ENCODE measurements at regions not wholly inside any gene's neighbourhood (a gene's known extent, or its start where the extent isn't known, plus 50 kb on each side); places are given as distances from the start of the nearest gene placed in this dataset.

DNA sequence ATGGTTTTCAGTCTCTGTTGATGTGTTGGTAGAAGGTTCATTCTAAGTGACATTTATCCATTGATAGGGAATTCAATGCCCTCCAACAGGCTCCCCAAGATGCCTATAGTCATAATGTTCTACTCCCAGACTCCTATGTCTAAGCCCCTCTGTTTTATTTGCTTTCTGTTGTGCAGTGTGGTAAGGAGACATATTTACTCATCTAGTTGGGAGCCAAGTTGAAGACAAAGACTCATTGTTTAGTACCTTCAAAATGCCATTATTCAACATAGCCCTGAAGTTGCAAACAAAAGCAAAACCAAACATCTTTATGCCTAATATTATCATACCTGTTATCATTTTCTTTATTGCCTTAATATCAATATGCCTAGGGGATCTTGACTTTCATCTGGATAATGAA, 302.1 kb downstream of the RMST start:
- no peaks in the 10 kb centered on the region for H3K36me3 ChIP-seq (ENCODE audit: control insufficient read depth, low read length)
- TF ChIP-seq, protein P1, sequence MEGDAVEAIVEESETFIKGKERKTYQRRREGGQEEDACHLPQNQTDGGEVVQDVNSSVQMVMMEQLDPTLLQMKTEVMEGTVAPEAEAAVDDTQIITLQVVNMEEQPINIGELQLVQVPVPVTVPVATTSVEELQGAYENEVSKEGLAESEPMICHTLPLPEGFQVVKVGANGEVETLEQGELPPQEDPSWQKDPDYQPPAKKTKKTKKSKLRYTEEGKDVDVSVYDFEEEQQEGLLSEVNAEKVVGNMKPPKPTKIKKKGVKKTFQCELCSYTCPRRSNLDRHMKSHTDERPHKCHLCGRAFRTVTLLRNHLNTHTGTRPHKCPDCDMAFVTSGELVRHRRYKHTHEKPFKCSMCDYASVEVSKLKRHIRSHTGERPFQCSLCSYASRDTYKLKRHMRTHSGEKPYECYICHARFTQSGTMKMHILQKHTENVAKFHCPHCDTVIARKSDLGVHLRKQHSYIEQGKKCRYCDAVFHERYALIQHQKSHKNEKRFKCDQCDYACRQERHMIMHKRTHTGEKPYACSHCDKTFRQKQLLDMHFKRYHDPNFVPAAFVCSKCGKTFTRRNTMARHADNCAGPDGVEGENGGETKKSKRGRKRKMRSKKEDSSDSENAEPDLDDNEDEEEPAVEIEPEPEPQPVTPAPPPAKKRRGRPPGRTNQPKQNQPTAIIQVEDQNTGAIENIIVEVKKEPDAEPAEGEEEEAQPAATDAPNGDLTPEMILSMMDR (IDR thresholded peaks at IDR 0.05; ENCODE audit: low read depth, low read length, poor library complexity, severe bottlenecking), result no peak
- TF ChIP-seq EZH2phosphoT487 (IDR thresholded peaks at IDR 0.05; ENCODE audit: borderline replicate concordance, low read length), result no peak
- no peaks in the 10 kb centered on the region for H3F3A ChIP-seq (ENCODE audit: control insufficient read depth, insufficient read depth)
- H3K9me3 ChIP-seq (ENCODE audit: control insufficient read depth, insufficient read depth, low read length), result no peaks in the 10 kb centered on the region
- H3K79me2 ChIP-seq (ENCODE audit: control insufficient read depth, low read length), result no peaks in the 10 kb centered on the region
- no peak overlapping the region for H3K27ac ChIP-seq (ENCODE audit: low read depth, low read length)
- H3K4me2 ChIP-seq (ENCODE audit: low read length), result no peak overlapping the region
- no peaks in the 10 kb centered on the region for H4K20me1 ChIP-seq (ENCODE audit: control insufficient read depth, insufficient read depth, low read depth, low read length)
- no peak overlapping the region for H3K4me3 ChIP-seq (ENCODE audit: low read length)
- H3K4me1 ChIP-seq (ENCODE audit: control insufficient read depth, low read length), result no peaks in the 10 kb centered on the region
- no peaks in the 10 kb centered on the region for H3K27me3 ChIP-seq (ENCODE audit: control insufficient read depth, low read length)
- H3K9me2 ChIP-seq (replicated peaks; ENCODE audit: control insufficient read depth, low read length), result no peaks in the 10 kb centered on the region

DNA sequence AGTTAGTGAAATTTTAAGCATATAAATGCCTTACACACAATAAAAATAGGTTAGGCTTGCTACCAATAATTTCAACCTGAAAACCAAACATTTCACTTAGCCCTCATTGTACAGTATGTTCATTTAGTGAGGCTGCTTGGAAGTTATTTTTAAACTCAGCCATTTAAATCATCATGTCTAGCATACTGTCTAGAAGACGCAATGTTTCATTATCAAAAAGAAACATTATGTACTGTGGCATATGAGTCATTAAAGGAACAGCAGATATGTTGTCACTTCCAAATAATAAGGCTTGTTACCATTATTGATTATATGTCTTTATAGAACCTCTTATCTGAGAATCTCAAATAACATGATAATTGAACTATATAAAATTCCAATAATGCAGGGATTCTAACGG, 304.7 kb downstream of the RMST start:
- Histone ChIP-seq H4K20me1 (ENCODE audit: control insufficient read depth, insufficient read depth, low read depth, low read length) (no peaks in the 10 kb centered on the region), H3K4me3 (ENCODE audit: low read length) (no peak overlapping the region), H3K36me3 (ENCODE audit: control insufficient read depth, low read length) (no peaks in the 10 kb centered on the region), H3K9me3 (ENCODE audit: control insufficient read depth, insufficient read depth, low read length) (no peaks in the 10 kb centered on the region), H3K79me2 (ENCODE audit: control insufficient read depth, low read length) (no peaks in the 10 kb centered on the region), H3K4me2 (ENCODE audit: low read length) (no peak overlapping the region), H3F3A (ENCODE audit: control insufficient read depth, insufficient read depth) (no peaks in the 10 kb centered on the region), H3K27ac (ENCODE audit: low read depth, low read length) (no peak overlapping the region), H3K27me3 (ENCODE audit: control insufficient read depth, low read length) (no peaks in the 10 kb centered on the region), H3K9me2 (replicated peaks; ENCODE audit: control insufficient read depth, low read length) (no peaks in the 10 kb centered on the region), H3K4me1 (ENCODE audit: control insufficient read depth, low read length) (no peaks in the 10 kb centered on the region)
- no peak for TF ChIP-seq EZH2phosphoT487 (IDR thresholded peaks at IDR 0.05; ENCODE audit: borderline replicate concordance, low read length)
- TF ChIP-seq, protein P1 (IDR thresholded peaks at IDR 0.05; ENCODE audit: low read depth, low read length, poor library complexity, severe bottlenecking), result no peak

DNA sequence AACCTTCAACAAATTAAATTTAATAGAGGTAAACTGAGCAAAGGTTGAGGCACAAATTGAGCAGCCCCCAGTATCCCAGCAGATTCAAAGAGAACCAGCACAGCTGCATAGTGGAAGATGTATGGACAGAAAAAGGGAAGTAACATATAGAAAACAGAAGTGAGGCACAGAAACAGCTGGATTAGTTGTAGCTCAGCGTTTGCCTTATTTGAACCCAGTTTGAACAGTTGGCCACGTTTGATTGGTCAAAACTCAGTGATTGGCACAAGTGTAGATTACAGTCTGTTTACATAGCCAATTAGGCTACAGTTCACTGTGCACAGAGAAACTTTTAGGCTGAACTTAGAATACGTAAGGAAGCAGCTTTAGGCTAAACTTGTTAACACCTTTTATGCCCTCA, 315.5 kb downstream of the RMST start:
- H3F3A ChIP-seq (ENCODE audit: control insufficient read depth, insufficient read depth), result no peaks in the 10 kb centered on the region
- H3K36me3 ChIP-seq (ENCODE audit: control insufficient read depth, low read length), result no peaks in the 10 kb centered on the region
- H4K20me1 ChIP-seq (ENCODE audit: control insufficient read depth, insufficient read depth, low read depth, low read length), result no peaks in the 10 kb centered on the region
- no peak overlapping the region for H3K27ac ChIP-seq (ENCODE audit: low read depth, low read length)
- H3K9me3 ChIP-seq (ENCODE audit: control insufficient read depth, insufficient read depth, low read length), result no peaks in the 10 kb centered on the region
- H3K9me2 ChIP-seq (replicated peaks; ENCODE audit: control insufficient read depth, low read length), result no peaks in the 10 kb centered on the region
- no peaks in the 10 kb centered on the region for H3K27me3 ChIP-seq (ENCODE audit: control insufficient read depth, low read length)
- no peak overlapping the region for H3K4me2 ChIP-seq (ENCODE audit: low read length)
- H3K4me1 ChIP-seq (ENCODE audit: control insufficient read depth, low read length), result no peaks in the 10 kb centered on the region
- H3K79me2 ChIP-seq (ENCODE audit: control insufficient read depth, low read length), result no peaks in the 10 kb centered on the region
- H3K4me3 ChIP-seq (ENCODE audit: low read length), result no peak overlapping the region
- no peak for TF ChIP-seq EZH2phosphoT487 (IDR thresholded peaks at IDR 0.05; ENCODE audit: borderline replicate concordance, low read length)
- TF ChIP-seq, protein P1 (IDR thresholded peaks at IDR 0.05; ENCODE audit: low read depth, low read length, poor library complexity, severe bottlenecking), result no peak

DNA sequence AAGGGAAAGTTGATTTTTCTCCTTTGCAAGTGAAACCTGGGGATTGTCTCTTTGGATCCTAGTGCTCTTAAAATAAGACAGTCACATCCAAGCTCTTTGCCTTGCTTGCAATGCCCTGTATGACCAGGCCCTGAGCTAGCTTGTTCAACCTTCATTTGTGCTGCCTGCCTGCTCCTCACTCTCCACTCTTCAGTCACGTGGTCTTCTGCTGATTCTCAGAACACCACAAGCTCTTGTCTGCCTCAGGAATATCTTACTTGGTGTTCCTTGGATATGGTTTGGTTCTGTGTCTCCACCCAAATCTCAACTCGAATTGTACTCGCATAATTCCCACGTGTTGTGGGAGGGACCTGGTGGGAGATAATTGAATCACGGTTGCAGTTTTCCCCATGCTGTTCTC, 318.7 kb downstream of the RMST start:
- no peak for TF ChIP-seq EZH2phosphoT487 (IDR thresholded peaks at IDR 0.05; ENCODE audit: borderline replicate concordance, low read length)
- TF ChIP-seq, protein P1 (IDR thresholded peaks at IDR 0.05; ENCODE audit: low read depth, low read length, poor library complexity, severe bottlenecking), result no peak
- Histone ChIP-seq H3K9me2 (replicated peaks; ENCODE audit: control insufficient read depth, low read length) (no peaks in the 10 kb centered on the region), H3K4me2 (ENCODE audit: low read length) (no peak overlapping the region)

More for the DNA sequence above, 318.7 kb downstream of the RMST start:
- H3K27ac ChIP-seq (ENCODE audit: low read depth, low read length), result no peak overlapping the region
- no peaks in the 10 kb centered on the region for H3K36me3 ChIP-seq (ENCODE audit: control insufficient read depth, low read length)
- no peaks in the 10 kb centered on the region for H3F3A ChIP-seq (ENCODE audit: control insufficient read depth, insufficient read depth)
- no peaks in the 10 kb centered on the region for H3K27me3 ChIP-seq (ENCODE audit: control insufficient read depth, low read length)
- no peaks in the 10 kb centered on the region for H3K4me1 ChIP-seq (ENCODE audit: control insufficient read depth, low read length)
- no peak overlapping the region for H3K4me3 ChIP-seq (ENCODE audit: low read length)
- H4K20me1 ChIP-seq (ENCODE audit: control insufficient read depth, insufficient read depth, low read depth, low read length), result no peaks in the 10 kb centered on the region
- H3K79me2 ChIP-seq (ENCODE audit: control insufficient read depth, low read length), result no peaks in the 10 kb centered on the region
- H3K9me3 ChIP-seq (ENCODE audit: control insufficient read depth, insufficient read depth, low read length), result no peaks in the 10 kb centered on the region

Measured in DOHH2 (cell line).